A549 (cell line): ENCODE measurements at regions not wholly inside any gene's neighbourhood (a gene's known extent, or its start where the extent isn't known, plus 50 kb on each side); places are given as distances from the start of the nearest gene placed in this dataset.

Experiments used
- ATAC-seq, 2 experiments: fragments of 200-7000 bp in 1 of 2; fragments of >200 bp in 1 of 2; cut with Nextera tagmentation in 1 of 2; cut with Tn5 transposase in 1 of 2; 3 replicates each; pipeline versions ENCODE4 v1.8.0 to v1.9.1; 2018 to 2020; ENCODE audit warnings: mild to moderate bottlenecking in 1 of 2, moderate library complexity in 1 of 2
- CTCF ChIA-PET: fragments of 300-600 bp; sonication (Branson Sonifier 250); formaldehyde crosslinking; extraction: SDS; loops from one replicate; lab custom pipeline; 2021; ENCODE audit warnings: antibody characterized with exemption, inconsistent platforms; lab: Yijun Ruan, JAX
- POLR2A ChIA-PET: fragments of 350-600 bp; formaldehyde crosslinking; extraction: SDS; loops from one replicate; lab custom pipeline; 2021; ENCODE audit warnings: antibody characterized with exemption, inconsistent platforms; lab: Yijun Ruan, JAX
- DNase-seq, 2 experiments: peaks; one replicate each; pipeline versions ENCODE4 v3.0.0 to v3.0.0-alpha.2; 2011 to 2016; ENCODE audit warnings: low read depth in 1 of 2, low spot score in 1 of 2
- FAIRE-seq: peaks from 2 replicates; lab custom pipeline; 2011; peaks lifted over from hg19 to GRCh38; lab: Jason Lieb, UNC
- H3K27ac ChIP-seq, 2 experiments: fragments of >200 bp; sonication (Bioruptor Twin); formaldehyde crosslinking; 3 replicates each; pipeline ENCODE4 v1.5.1; 2016 to 2017
- H3K4me1 ChIP-seq: fragments of >200 bp; sonication (Bioruptor Twin); formaldehyde crosslinking; 3 replicates; pipeline ENCODE4 v1.6.1; 2016
- H3K4me2 ChIP-seq: fragments of >200 bp; sonication (Bioruptor Twin); formaldehyde crosslinking; 3 replicates; pipeline ENCODE4 v1.6.1; 2016
- H3K4me3 ChIP-seq: fragments of >200 bp; sonication (Bioruptor Twin); formaldehyde crosslinking; 3 replicates; pipeline ENCODE4 v1.5.1; 2016
- H3K9me3 ChIP-seq: fragments of >200 bp; sonication (Bioruptor Twin); formaldehyde crosslinking; 3 replicates; pipeline ENCODE4 v1.6.1; 2016
- CBX2 ChIP-seq: fragments of 200-600 bp; sonication (generic); IDR thresholded peaks from 2 replicates; pipeline ENCODE4 v1.6.1; 2016; ENCODE audit warnings: low read depth, mild to moderate bottlenecking, borderline replicate concordance
- CBX8 ChIP-seq: fragments of 200-600 bp; sonication (generic); IDR thresholded peaks from 2 replicates; pipeline ENCODE4 v1.6.1; 2016
- CTCF ChIP-seq: fragments of >200 bp; sonication (Bioruptor Twin); formaldehyde crosslinking; IDR thresholded peaks from 3 replicates; pipeline ENCODE4 v1.5.1; 2016
- E2F6 ChIP-seq: IDR thresholded peaks from 2 replicates; pipeline ENCODE4 v1.6.1; 2012; ENCODE audit warnings: low read depth, borderline replicate concordance
- EHF ChIP-seq: fragments of 250-450 bp; sonication (Bioruptor Pico); IDR thresholded peaks from 2 replicates; pipeline ENCODE4 v1.5.0; 2020; ENCODE audit warnings: mild to moderate bottlenecking
- ELK1 ChIP-seq: fragments of 150-350 bp; IDR thresholded peaks from 2 replicates; pipeline ENCODE4 v1.6.1; 2014; ENCODE audit warnings: low read depth, mild to moderate bottlenecking, low read length
- GATA3 ChIP-seq: IDR thresholded peaks from 2 replicates; pipeline ENCODE4 v1.6.1; 2012; ENCODE audit warnings: borderline replicate concordance
- HMGXB4 ChIP-seq: fragments of 250-450 bp; sonication (Bioruptor Pico); IDR thresholded peaks from 2 replicates; pipeline ENCODE4 v1.5.0; 2021; ENCODE audit warnings: mild to moderate bottlenecking, moderate library complexity, borderline replicate concordance
- HOXB13 ChIP-seq: fragments of 250-450 bp; sonication (Bioruptor Pico); IDR thresholded peaks from 2 replicates; pipeline ENCODE4 v1.5.0; 2020; ENCODE audit warnings: low read depth, mild to moderate bottlenecking, moderate library complexity
- HOXB5 ChIP-seq: fragments of 250-450 bp; sonication (Bioruptor Pico); IDR thresholded peaks from 2 replicates; pipeline ENCODE4 v1.5.0; 2020; ENCODE audit warnings: mild to moderate bottlenecking, moderate library complexity
- MAFK ChIP-seq: fragments of 450-650 bp; IDR thresholded peaks from 2 replicates; pipeline ENCODE4 v1.6.1; 2014; ENCODE audit not compliant: partially characterized antibody
- NFE2L2 ChIP-seq: fragments of 150-350 bp; conservative IDR thresholded peaks from 2 replicates; pipeline ENCODE4 v1.6.1; 2014; ENCODE audit warnings: low read length
- NPAS2 ChIP-seq: fragments of 250-450 bp; sonication (Bioruptor Pico); IDR thresholded peaks from 2 replicates; pipeline ENCODE4 v1.8.0; 2022; ENCODE audit warnings: mild to moderate bottlenecking, moderate library complexity, borderline replicate concordance
- POLR2A ChIP-seq: IDR thresholded peaks from 2 replicates; pipeline ENCODE4 v1.6.1; 2012; ENCODE audit warnings: mild to moderate bottlenecking, low read length
- RARB ChIP-seq: fragments of 250-450 bp; sonication (Bioruptor Pico); IDR thresholded peaks from 2 replicates; pipeline ENCODE4 v1.8.0; 2021; ENCODE audit warnings: mild to moderate bottlenecking, moderate library complexity
- REST ChIP-seq: fragments of 200-600 bp; sonication (generic); IDR thresholded peaks from 2 replicates; pipeline ENCODE4 v1.6.1; 2016; ENCODE audit warnings: antibody characterized with exemption, mild to moderate bottlenecking, moderate library complexity
- RNF2 ChIP-seq: fragments of 200-600 bp; sonication (generic); IDR thresholded peaks from 2 replicates; pipeline ENCODE4 v1.6.1; 2016; ENCODE audit warnings: low read depth, mild to moderate bottlenecking, antibody characterized with exemption, moderate library complexity, borderline replicate concordance
- SREBF2 ChIP-seq: fragments of 450-650 bp; IDR thresholded peaks from 2 replicates; pipeline ENCODE4 v1.6.1; 2014; ENCODE audit warnings: mild to moderate bottlenecking, moderate library complexity
- ZC3H11A ChIP-seq: fragments of 450-650 bp; IDR thresholded peaks from 2 replicates; pipeline ENCODE4 v1.6.1; 2014; ENCODE audit warnings: antibody characterized with exemption, mild to moderate bottlenecking
- ZSCAN20 ChIP-seq: fragments of 250-450 bp; sonication (Bioruptor Pico); IDR thresholded peaks from 2 replicates; pipeline ENCODE4 v1.8.0; 2022; ENCODE audit warnings: mild to moderate bottlenecking, moderate library complexity
- WGBS: methylation state at CpG from one replicate; pipeline ENCODE4 v1.1.6; 2017; ENCODE audit errors: missing lambda C conversion rate; 5-methylcytosine and 5-hydroxymethylcytosine counted together

- Histone ChIP-seq H3K4me2 (no peak overlapping the region), H3K9me3 (no peaks in the 10 kb centered on the region), H3K4me1 (no peaks in the 10 kb centered on the region), H3K27ac (no peak overlapping the region), H3K4me3 (no peak overlapping the region)
- FAIRE-seq (no peak), ATAC-seq (no peak), DNase-seq (no peak)
- ChIA-PET CTCF (interaction anchor here (0.6 to 2.9 kb wide), 6 partner anchors 9 to 198 kb away, joined by 3 to 13 read pairs (median 5); no protein-coding TSS in a partner anchor), POLR2A (no interaction called here)
- no peak for TF ChIP-seq RARB (CRISPR knock-in tag)
- TF ChIP-seq HOXB13 (CRISPR knock-in tag): no peak
- no peak for TF ChIP-seq GATA3
- TF ChIP-seq CBX8: no peak
- no peak for TF ChIP-seq ZSCAN20 (CRISPR knock-in tag)
- TF ChIP-seq NFE2L2: no peak
- no peak for TF ChIP-seq ELK1
- no peak for TF ChIP-seq HMGXB4 (CRISPR knock-in tag)
- no peak for TF ChIP-seq MAFK
- no peak for TF ChIP-seq RNF2
- no peak for TF ChIP-seq POLR2A
- no peak for TF ChIP-seq CTCF
- no peak for TF ChIP-seq ZC3H11A
- TF ChIP-seq SREBF2: no peak
- TF ChIP-seq EHF (CRISPR knock-in tag): no peak
- TF ChIP-seq CBX2: no peak
- TF ChIP-seq REST: no peak
- TF ChIP-seq E2F6: no peak
- TF ChIP-seq NPAS2: no peak
- TF ChIP-seq HOXB5 (CRISPR knock-in tag): no peak
- 65% methylated on average over 2 of the region's 2 CpGs for WGBS
Measured at GRCh38 chr2:65620026-65620425, 187.6 kb upstream of the SPRED2 start.
